Mammary epithelial cell (primary cell): ENCODE measurements at regions not wholly inside any gene's neighbourhood (a gene's known extent, or its start where the extent isn't known, plus 50 kb on each side); places are given as distances from the start of the nearest gene placed in this dataset.

Experiments used
- EZH2 ChIP-seq: IDR thresholded peaks from 2 replicates; pipeline ENCODE4 v1.6.1; 2012; ENCODE audit warnings: low read length, inconsistent platforms, borderline replicate concordance
- TF ChIP-seq, protein P1 (sequence below), 2 donors: IDR thresholded peaks in 1 of 2; conservative IDR thresholded peaks in 1 of 2; 2 replicates each; pipeline ENCODE4 v1.5.1; 2011 to 2012; ENCODE audit warnings: inconsistent platforms in 2 of 2, low read length in 2 of 2, mild to moderate bottlenecking in 2 of 2, control low read depth in 1 of 2, low read depth in 1 of 2; ENCODE audit not compliant: insufficient read depth in 1 of 2; ENCODE audit errors: extremely low read depth in 1 of 2

DNA sequence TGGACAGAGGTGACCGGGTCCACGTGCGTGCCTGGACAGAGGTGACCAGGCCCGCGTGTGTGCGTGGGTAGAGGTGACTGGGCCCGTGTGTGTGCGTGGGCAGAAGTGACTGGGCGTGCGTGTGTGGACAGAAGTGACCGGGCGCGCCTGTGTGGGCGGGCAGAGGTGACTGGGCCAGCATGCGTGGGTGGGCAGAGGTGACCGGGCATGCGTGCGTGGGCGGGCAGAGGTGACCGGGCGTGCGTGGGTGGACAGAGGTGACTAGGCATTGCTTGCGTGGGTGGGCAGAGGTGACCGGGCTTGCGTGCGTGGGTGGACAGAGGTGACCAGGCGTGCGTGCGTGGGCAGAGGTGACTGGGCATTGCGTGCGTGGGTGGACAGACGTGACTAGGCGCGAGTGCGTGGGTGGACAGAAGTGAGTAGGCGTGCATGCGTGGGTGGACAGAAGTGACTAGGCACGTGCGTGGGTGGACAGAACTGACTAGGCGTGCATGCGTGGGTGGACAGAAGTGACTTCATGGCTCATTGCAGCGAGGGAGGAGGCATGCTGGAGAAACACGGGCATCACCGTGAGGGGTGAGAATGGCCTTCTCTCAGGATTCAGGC is 254.1 kb upstream of the IRX4 start:
- TF ChIP-seq, protein P1, sequence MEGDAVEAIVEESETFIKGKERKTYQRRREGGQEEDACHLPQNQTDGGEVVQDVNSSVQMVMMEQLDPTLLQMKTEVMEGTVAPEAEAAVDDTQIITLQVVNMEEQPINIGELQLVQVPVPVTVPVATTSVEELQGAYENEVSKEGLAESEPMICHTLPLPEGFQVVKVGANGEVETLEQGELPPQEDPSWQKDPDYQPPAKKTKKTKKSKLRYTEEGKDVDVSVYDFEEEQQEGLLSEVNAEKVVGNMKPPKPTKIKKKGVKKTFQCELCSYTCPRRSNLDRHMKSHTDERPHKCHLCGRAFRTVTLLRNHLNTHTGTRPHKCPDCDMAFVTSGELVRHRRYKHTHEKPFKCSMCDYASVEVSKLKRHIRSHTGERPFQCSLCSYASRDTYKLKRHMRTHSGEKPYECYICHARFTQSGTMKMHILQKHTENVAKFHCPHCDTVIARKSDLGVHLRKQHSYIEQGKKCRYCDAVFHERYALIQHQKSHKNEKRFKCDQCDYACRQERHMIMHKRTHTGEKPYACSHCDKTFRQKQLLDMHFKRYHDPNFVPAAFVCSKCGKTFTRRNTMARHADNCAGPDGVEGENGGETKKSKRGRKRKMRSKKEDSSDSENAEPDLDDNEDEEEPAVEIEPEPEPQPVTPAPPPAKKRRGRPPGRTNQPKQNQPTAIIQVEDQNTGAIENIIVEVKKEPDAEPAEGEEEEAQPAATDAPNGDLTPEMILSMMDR (conservative IDR thresholded peaks at IDR 0.05 in 1 of 2, IDR thresholded peaks at IDR 0.05 in 1 of 2; ENCODE audit: extremely low read depth in 1 of 2, insufficient read depth in 1 of 2, low read depth in 1 of 2, low read length in 2 of 2): no peak
- TF ChIP-seq EZH2: no peak
